ENCODE measurements at regions not wholly inside any gene's neighbourhood (a gene's known extent, or its start where the extent isn't known, plus 50 kb on each side); places are given as distances from the start of the nearest gene placed in this dataset.

DNA sequence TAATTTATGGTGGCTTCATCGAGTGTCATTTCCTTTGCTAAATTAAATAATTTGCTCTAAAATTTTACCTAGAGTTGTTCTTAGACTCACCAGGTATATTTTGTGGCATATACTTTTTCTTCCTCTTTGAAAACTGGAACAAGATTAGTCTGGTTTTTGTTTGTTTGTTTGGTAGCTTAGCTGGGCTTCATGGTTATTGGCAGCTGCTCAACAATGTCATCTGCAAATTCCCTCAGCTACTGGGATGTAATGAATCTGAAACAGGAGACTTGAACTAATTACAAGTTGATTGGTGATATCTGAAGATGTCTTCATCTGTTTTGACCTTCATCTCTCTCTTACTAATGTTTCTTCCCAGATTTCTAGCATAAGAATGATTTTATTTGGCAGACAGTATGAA, 270.5 kb upstream of the P2RY1 start:
- Histone ChIP-seq H3K79me2 (ENCODE audit: insufficient read depth, low read length) (no peaks in the 10 kb centered on the region), H2AFZ (ENCODE audit: low read depth, low read length, poor library complexity, severe bottlenecking) (no peak overlapping the region), H3K4me3 (replicated peaks in 1 of 2; ENCODE audit: low read depth in 1 of 2, low read length in 2 of 2) (no peak overlapping the region), H3K4me1 (ENCODE audit: control insufficient read depth in 1 of 2, insufficient read depth in 2 of 2, low read length in 2 of 2) (no peaks in the 10 kb centered on the region), H3K27ac (ENCODE audit: low read depth, low read length) (no peak overlapping the region), H3K9me2 (ENCODE audit: insufficient read depth) (no peaks in the 10 kb centered on the region), H3K4me2 (ENCODE audit: low read length) (no peak overlapping the region), H4K20me1 (ENCODE audit: insufficient read depth) (no peaks in the 10 kb centered on the region), H3K27me3 (ENCODE audit: insufficient read depth, low read length) (no peaks in the 10 kb centered on the region), H3K36me3 (ENCODE audit: control insufficient read depth in 1 of 2, insufficient read depth in 2 of 2, low read length in 2 of 2) (no peaks in the 10 kb centered on the region), H3K9me3 (ENCODE audit: control insufficient read depth in 1 of 2, insufficient read depth in 1 of 2, low read depth in 1 of 2, low read length in 2 of 2) (no peaks in the 10 kb centered on the region), H3K9ac (ENCODE audit: low read length) (no peak overlapping the region)
- no peak for ATAC-seq
- TF ChIP-seq EZH2phosphoT487 (IDR thresholded peaks at IDR 0.05; ENCODE audit: borderline replicate concordance) (no peak), JUND (IDR thresholded peaks at IDR 0.05) (no peak), YY1 (IDR thresholded peaks at IDR 0.05; ENCODE audit: extremely low read depth, insufficient replicate concordance, low read depth, low read length) (no peak), EGR1 (IDR thresholded peaks at IDR 0.05; ENCODE audit: low read depth) (no peak), ZNF274 (IDR thresholded peaks at IDR 0.05; ENCODE audit: low read depth, low read length) (no peak), POLR2AphosphoS5 (IDR thresholded peaks at IDR 0.05; ENCODE audit: low read depth, low read length) (no peak), SRF (IDR thresholded peaks at IDR 0.05; ENCODE audit: low read depth) (no peak), RAD21 (IDR thresholded peaks at IDR 0.05; ENCODE audit: low read depth) (no peak), POLR2A (IDR thresholded peaks at IDR 0.05; ENCODE audit: borderline replicate concordance, extremely low read depth, insufficient read depth, insufficient read length) (no peak), CBX3 (IDR thresholded peaks at IDR 0.05; ENCODE audit: low read depth) (no peak), TCF7L2 (IDR thresholded peaks at IDR 0.05; ENCODE audit: borderline replicate concordance, extremely low read depth, insufficient read depth, insufficient read length) (no peak), FOSL1 (IDR thresholded peaks at IDR 0.05; ENCODE audit: low read depth) (no peak), SIN3A (IDR thresholded peaks at IDR 0.05; ENCODE audit: low read depth) (no peak), ELF1 (IDR thresholded peaks at IDR 0.05; ENCODE audit: borderline replicate concordance, low read depth) (no peak), CEBPB (IDR thresholded peaks at IDR 0.05; ENCODE audit: low read depth) (no peak), ZFX (IDR thresholded peaks at IDR 0.05) (no peak)
- TF ChIP-seq, protein P1, sequence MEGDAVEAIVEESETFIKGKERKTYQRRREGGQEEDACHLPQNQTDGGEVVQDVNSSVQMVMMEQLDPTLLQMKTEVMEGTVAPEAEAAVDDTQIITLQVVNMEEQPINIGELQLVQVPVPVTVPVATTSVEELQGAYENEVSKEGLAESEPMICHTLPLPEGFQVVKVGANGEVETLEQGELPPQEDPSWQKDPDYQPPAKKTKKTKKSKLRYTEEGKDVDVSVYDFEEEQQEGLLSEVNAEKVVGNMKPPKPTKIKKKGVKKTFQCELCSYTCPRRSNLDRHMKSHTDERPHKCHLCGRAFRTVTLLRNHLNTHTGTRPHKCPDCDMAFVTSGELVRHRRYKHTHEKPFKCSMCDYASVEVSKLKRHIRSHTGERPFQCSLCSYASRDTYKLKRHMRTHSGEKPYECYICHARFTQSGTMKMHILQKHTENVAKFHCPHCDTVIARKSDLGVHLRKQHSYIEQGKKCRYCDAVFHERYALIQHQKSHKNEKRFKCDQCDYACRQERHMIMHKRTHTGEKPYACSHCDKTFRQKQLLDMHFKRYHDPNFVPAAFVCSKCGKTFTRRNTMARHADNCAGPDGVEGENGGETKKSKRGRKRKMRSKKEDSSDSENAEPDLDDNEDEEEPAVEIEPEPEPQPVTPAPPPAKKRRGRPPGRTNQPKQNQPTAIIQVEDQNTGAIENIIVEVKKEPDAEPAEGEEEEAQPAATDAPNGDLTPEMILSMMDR (IDR thresholded peaks at IDR 0.05 in 2 of 3, conservative IDR thresholded peaks at IDR 0.05 in 1 of 3; ENCODE audit: borderline replicate concordance in 1 of 3, insufficient read depth in 1 of 3, low read depth in 2 of 3, low read length in 2 of 3) = no peak
- TF ChIP-seq, protein P2, sequence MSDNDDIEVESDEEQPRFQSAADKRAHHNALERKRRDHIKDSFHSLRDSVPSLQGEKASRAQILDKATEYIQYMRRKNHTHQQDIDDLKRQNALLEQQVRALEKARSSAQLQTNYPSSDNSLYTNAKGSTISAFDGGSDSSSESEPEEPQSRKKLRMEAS (IDR thresholded peaks at IDR 0.05) = no peak
- TF ChIP-seq, protein P3, sequence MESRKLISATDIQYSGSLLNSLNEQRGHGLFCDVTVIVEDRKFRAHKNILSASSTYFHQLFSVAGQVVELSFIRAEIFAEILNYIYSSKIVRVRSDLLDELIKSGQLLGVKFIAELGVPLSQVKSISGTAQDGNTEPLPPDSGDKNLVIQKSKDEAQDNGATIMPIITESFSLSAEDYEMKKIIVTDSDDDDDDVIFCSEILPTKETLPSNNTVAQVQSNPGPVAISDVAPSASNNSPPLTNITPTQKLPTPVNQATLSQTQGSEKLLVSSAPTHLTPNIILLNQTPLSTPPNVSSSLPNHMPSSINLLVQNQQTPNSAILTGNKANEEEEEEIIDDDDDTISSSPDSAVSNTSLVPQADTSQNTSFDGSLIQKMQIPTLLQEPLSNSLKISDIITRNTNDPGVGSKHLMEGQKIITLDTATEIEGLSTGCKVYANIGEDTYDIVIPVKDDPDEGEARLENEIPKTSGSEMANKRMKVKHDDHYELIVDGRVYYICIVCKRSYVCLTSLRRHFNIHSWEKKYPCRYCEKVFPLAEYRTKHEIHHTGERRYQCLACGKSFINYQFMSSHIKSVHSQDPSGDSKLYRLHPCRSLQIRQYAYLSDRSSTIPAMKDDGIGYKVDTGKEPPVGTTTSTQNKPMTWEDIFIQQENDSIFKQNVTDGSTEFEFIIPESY (IDR thresholded peaks at IDR 0.05; ENCODE audit: extremely low read depth, insufficient replicate concordance, low read length) = no peak
- TF ChIP-seq, protein P4, sequence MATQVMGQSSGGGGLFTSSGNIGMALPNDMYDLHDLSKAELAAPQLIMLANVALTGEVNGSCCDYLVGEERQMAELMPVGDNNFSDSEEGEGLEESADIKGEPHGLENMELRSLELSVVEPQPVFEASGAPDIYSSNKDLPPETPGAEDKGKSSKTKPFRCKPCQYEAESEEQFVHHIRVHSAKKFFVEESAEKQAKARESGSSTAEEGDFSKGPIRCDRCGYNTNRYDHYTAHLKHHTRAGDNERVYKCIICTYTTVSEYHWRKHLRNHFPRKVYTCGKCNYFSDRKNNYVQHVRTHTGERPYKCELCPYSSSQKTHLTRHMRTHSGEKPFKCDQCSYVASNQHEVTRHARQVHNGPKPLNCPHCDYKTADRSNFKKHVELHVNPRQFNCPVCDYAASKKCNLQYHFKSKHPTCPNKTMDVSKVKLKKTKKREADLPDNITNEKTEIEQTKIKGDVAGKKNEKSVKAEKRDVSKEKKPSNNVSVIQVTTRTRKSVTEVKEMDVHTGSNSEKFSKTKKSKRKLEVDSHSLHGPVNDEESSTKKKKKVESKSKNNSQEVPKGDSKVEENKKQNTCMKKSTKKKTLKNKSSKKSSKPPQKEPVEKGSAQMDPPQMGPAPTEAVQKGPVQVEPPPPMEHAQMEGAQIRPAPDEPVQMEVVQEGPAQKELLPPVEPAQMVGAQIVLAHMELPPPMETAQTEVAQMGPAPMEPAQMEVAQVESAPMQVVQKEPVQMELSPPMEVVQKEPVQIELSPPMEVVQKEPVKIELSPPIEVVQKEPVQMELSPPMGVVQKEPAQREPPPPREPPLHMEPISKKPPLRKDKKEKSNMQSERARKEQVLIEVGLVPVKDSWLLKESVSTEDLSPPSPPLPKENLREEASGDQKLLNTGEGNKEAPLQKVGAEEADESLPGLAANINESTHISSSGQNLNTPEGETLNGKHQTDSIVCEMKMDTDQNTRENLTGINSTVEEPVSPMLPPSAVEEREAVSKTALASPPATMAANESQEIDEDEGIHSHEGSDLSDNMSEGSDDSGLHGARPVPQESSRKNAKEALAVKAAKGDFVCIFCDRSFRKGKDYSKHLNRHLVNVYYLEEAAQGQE (IDR thresholded peaks at IDR 0.05; ENCODE audit: low read depth) = no peak
- intact Hi-C loops (cut with micrococcal nuclease) = no loop called here
- no TSS peak for BruUV-seq (replicated peaks)
- DNase-seq (ENCODE audit: low read depth, low spot score) = no peak
- CTCF ChIA-PET = no interaction called here
- RAD21 ChIA-PET (ENCODE audit: low non-redundant PET in 1 of 2, low total read pairs in 2 of 2, uncharacterized antibody in 2 of 2, unreplicated experiment in 2 of 2) = no interaction called here
- POLR2A ChIA-PET = no interaction called here
